H1 (cell line): ENCODE measurements at regions not wholly inside any gene's neighbourhood (a gene's known extent, or its start where the extent isn't known, plus 50 kb on each side); places are given as distances from the start of the nearest gene placed in this dataset.

Source experiments
- ASH2L ChIP-seq: fragments of 200-600, 300-600 bp; sonication (generic); IDR thresholded peaks from one replicate; pipeline ENCODE4 v1.7.1; 2017; ENCODE audit warnings: low read length
- CTBP2 ChIP-seq: IDR thresholded peaks from 2 replicates; pipeline ENCODE4 v1.7.0; 2011; ENCODE audit warnings: borderline replicate concordance, mild to moderate bottlenecking, moderate library complexity, mixed read lengths, low read length; ENCODE audit not compliant: insufficient read depth, insufficient read length
- EP300 ChIP-seq, 2 experiments: IDR thresholded peaks; 1 replicate in 1 of 2; 2 replicates in 1 of 2; pipeline ENCODE4 v1.6.1; 2011 to 2012; ENCODE audit warnings: low read depth in 2 of 2, low read length in 2 of 2, mild to moderate bottlenecking in 2 of 2, borderline replicate concordance in 1 of 2, inconsistent platforms in 1 of 2, moderate library complexity in 1 of 2
- GABPA ChIP-seq: IDR thresholded peaks from 2 replicates; pipeline ENCODE4 v1.6.1; 2011; ENCODE audit warnings: mild to moderate bottlenecking, low read length, moderate library complexity, borderline replicate concordance; ENCODE audit not compliant: insufficient read depth
- HDAC6 ChIP-seq: IDR thresholded peaks from one replicate; pipeline ENCODE4 v1.7.1; 2012; ENCODE audit warnings: low read depth, mild to moderate bottlenecking, inconsistent platforms, low read length, moderate library complexity
- MAFK ChIP-seq: IDR thresholded peaks from 2 replicates; pipeline ENCODE4 v1.6.1; 2012; ENCODE audit warnings: low read depth, mild to moderate bottlenecking, improper control_type of control experiment, low read length
- SIRT6 ChIP-seq: IDR thresholded peaks from one replicate; pipeline ENCODE4 v1.7.1; 2012; ENCODE audit warnings: low read length, inconsistent platforms
- SRF ChIP-seq: IDR thresholded peaks from 2 replicates; pipeline ENCODE4 v1.6.1; 2011; ENCODE audit warnings: mild to moderate bottlenecking, low read depth, low read length, moderate library complexity
- TBP ChIP-seq: IDR thresholded peaks from 2 replicates; pipeline ENCODE4 v1.6.1; 2011; ENCODE audit warnings: low read depth, low read length, improper control_type of control experiment
- YY1 ChIP-seq: IDR thresholded peaks from 2 replicates; pipeline ENCODE4 v1.6.1; 2011; ENCODE audit warnings: low read depth, mild to moderate bottlenecking, low read length
- ZNF274 ChIP-seq: IDR thresholded peaks from 2 replicates; pipeline ENCODE4 v1.7.0; 2012; ENCODE audit warnings: low read length, borderline replicate concordance; ENCODE audit errors: extremely low read depth
- TF ChIP-seq, protein P1 (sequence below): fragments of 300-600 bp; sonication (generic); IDR thresholded peaks from 2 replicates; pipeline ENCODE4 v1.7.1; 2012; ENCODE audit warnings: low read length, moderate library complexity, mild to moderate bottlenecking, inconsistent platforms; ENCODE audit not compliant: insufficient replicate concordance

DNA sequence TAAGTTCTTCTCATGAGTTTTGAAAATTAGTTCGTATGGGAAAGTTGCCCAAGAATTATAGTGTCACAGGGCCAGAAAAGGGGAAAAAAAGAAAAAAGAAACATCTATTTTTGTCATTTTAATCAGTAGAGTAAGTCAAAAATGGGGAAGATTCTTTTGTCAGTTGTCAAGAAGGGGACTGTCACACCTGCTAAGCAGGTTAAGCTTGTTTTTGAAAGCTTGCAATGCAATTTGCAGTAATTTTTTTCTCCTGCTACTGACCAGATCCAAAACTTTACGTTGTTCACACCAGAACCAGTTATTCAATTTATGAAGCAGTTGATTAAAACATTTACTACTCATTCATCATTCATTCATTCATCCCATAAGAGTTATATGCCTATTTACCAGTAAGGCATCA, 171.4 kb downstream of the SOX4 start (continued):
- TF ChIP-seq, protein P1, sequence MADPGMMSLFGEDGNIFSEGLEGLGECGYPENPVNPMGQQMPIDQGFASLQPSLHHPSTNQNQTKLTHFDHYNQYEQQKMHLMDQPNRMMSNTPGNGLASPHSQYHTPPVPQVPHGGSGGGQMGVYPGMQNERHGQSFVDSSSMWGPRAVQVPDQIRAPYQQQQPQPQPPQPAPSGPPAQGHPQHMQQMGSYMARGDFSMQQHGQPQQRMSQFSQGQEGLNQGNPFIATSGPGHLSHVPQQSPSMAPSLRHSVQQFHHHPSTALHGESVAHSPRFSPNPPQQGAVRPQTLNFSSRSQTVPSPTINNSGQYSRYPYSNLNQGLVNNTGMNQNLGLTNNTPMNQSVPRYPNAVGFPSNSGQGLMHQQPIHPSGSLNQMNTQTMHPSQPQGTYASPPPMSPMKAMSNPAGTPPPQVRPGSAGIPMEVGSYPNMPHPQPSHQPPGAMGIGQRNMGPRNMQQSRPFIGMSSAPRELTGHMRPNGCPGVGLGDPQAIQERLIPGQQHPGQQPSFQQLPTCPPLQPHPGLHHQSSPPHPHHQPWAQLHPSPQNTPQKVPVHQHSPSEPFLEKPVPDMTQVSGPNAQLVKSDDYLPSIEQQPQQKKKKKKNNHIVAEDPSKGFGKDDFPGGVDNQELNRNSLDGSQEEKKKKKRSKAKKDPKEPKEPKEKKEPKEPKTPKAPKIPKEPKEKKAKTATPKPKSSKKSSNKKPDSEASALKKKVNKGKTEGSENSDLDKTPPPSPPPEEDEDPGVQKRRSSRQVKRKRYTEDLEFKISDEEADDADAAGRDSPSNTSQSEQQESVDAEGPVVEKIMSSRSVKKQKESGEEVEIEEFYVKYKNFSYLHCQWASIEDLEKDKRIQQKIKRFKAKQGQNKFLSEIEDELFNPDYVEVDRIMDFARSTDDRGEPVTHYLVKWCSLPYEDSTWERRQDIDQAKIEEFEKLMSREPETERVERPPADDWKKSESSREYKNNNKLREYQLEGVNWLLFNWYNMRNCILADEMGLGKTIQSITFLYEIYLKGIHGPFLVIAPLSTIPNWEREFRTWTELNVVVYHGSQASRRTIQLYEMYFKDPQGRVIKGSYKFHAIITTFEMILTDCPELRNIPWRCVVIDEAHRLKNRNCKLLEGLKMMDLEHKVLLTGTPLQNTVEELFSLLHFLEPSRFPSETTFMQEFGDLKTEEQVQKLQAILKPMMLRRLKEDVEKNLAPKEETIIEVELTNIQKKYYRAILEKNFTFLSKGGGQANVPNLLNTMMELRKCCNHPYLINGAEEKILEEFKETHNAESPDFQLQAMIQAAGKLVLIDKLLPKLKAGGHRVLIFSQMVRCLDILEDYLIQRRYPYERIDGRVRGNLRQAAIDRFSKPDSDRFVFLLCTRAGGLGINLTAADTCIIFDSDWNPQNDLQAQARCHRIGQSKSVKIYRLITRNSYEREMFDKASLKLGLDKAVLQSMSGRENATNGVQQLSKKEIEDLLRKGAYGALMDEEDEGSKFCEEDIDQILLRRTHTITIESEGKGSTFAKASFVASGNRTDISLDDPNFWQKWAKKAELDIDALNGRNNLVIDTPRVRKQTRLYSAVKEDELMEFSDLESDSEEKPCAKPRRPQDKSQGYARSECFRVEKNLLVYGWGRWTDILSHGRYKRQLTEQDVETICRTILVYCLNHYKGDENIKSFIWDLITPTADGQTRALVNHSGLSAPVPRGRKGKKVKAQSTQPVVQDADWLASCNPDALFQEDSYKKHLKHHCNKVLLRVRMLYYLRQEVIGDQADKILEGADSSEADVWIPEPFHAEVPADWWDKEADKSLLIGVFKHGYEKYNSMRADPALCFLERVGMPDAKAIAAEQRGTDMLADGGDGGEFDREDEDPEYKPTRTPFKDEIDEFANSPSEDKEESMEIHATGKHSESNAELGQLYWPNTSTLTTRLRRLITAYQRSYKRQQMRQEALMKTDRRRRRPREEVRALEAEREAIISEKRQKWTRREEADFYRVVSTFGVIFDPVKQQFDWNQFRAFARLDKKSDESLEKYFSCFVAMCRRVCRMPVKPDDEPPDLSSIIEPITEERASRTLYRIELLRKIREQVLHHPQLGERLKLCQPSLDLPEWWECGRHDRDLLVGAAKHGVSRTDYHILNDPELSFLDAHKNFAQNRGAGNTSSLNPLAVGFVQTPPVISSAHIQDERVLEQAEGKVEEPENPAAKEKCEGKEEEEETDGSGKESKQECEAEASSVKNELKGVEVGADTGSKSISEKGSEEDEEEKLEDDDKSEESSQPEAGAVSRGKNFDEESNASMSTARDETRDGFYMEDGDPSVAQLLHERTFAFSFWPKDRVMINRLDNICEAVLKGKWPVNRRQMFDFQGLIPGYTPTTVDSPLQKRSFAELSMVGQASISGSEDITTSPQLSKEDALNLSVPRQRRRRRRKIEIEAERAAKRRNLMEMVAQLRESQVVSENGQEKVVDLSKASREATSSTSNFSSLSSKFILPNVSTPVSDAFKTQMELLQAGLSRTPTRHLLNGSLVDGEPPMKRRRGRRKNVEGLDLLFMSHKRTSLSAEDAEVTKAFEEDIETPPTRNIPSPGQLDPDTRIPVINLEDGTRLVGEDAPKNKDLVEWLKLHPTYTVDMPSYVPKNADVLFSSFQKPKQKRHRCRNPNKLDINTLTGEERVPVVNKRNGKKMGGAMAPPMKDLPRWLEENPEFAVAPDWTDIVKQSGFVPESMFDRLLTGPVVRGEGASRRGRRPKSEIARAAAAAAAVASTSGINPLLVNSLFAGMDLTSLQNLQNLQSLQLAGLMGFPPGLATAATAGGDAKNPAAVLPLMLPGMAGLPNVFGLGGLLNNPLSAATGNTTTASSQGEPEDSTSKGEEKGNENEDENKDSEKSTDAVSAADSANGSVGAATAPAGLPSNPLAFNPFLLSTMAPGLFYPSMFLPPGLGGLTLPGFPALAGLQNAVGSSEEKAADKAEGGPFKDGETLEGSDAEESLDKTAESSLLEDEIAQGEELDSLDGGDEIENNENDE = no peak
- TF ChIP-seq MAFK (no peak), HDAC6 (no peak), TBP (no peak), ASH2L (no peak), SIRT6 (no peak), YY1 (no peak), ZNF274 (no peak), EP300 (IDR thresholded peaks at IDR 0.05; ENCODE audit: borderline replicate concordance in 1 of 2, low read depth in 2 of 2, low read length in 2 of 2) (no peak), SRF (no peak), CTBP2 (no peak), GABPA (no peak)
